SK-N-SH treated with all-trans-retinoic acid at 6 μM for 48 hours (cell line): ENCODE measurements at regions not wholly inside any gene's neighbourhood (a gene's known extent, or its start where the extent isn't known, plus 50 kb on each side); places are given as distances from the start of the nearest gene placed in this dataset.

Source experiments
- ATAC-seq: fragments of 200-7000 bp; cut with Tn5 transposase; 3 replicates; pipeline ENCODE4 v1.9.1; 2020; ENCODE audit warnings: mild to moderate bottlenecking, moderate library complexity
- ARNTL ChIP-seq: fragments of 450-650 bp; formaldehyde crosslinking; IDR thresholded peaks from 2 replicates; pipeline ENCODE4 v1.5.0; 2020; ENCODE audit warnings: low read depth, mild to moderate bottlenecking, moderate library complexity, borderline replicate concordance
- BACH2 ChIP-seq: fragments of 250-450 bp; sonication (Bioruptor Pico); IDR thresholded peaks from 2 replicates; pipeline ENCODE4 v1.9.0; 2021; ENCODE audit warnings: mild to moderate bottlenecking, borderline replicate concordance
- CREB5 ChIP-seq: fragments of 250-450 bp; sonication (Bioruptor Pico); IDR thresholded peaks from 2 replicates; pipeline ENCODE4 v1.5.1; 2020; ENCODE audit warnings: low read depth, mild to moderate bottlenecking, moderate library complexity
- CSDC2 ChIP-seq: fragments of 250-450 bp; sonication (Bioruptor Pico); IDR thresholded peaks from 2 replicates; pipeline ENCODE4 v1.5.0; 2020; ENCODE audit warnings: mild to moderate bottlenecking, moderate library complexity
- ESRRG ChIP-seq: fragments of 250-450 bp; sonication (Bioruptor Pico); IDR thresholded peaks from 2 replicates; pipeline ENCODE4 v1.6.1; 2021; ENCODE audit warnings: mild to moderate bottlenecking
- GLIS3 ChIP-seq: fragments of 250-450 bp; sonication (Bioruptor Pico); IDR thresholded peaks from 2 replicates; pipeline ENCODE4 v1.5.0; 2020; ENCODE audit warnings: mild to moderate bottlenecking, moderate library complexity
- OSR1 ChIP-seq: fragments of 250-450 bp; sonication (Bioruptor Pico); IDR thresholded peaks from 2 replicates; pipeline ENCODE4 v1.8.0; 2022; ENCODE audit warnings: moderate library complexity, mild to moderate bottlenecking, inconsistent platforms
- PATZ1 ChIP-seq: fragments of 250-450 bp; sonication (Bioruptor Pico); IDR thresholded peaks from 2 replicates; pipeline ENCODE4 v1.8.0; 2020; ENCODE audit warnings: mild to moderate bottlenecking, moderate library complexity, borderline replicate concordance
- RARB ChIP-seq: fragments of 250-450 bp; sonication (Bioruptor Pico); IDR thresholded peaks from 2 replicates; pipeline ENCODE4 v1.8.0; 2021; ENCODE audit warnings: mild to moderate bottlenecking, moderate library complexity
- SNAI2 ChIP-seq: fragments of 250-450 bp; sonication (Bioruptor Pico); IDR thresholded peaks from 2 replicates; pipeline ENCODE4 v1.5.0; 2020; ENCODE audit warnings: mild to moderate bottlenecking, moderate library complexity
- TCF4 ChIP-seq: fragments of 250-450 bp; sonication (Bioruptor Pico); IDR thresholded peaks from 2 replicates; pipeline ENCODE4 v1.8.0; 2021; ENCODE audit warnings: mild to moderate bottlenecking, moderate library complexity, borderline replicate concordance
- TOX ChIP-seq: fragments of 250-450 bp; sonication (Bioruptor Pico); IDR thresholded peaks from 2 replicates; pipeline ENCODE4 v1.8.0; 2021; ENCODE audit warnings: mild to moderate bottlenecking, moderate library complexity, borderline replicate concordance
- TSHZ2 ChIP-seq: fragments of 250-450 bp; sonication (Bioruptor Pico); IDR thresholded peaks from 2 replicates; pipeline ENCODE4 v1.5.0; 2020; ENCODE audit warnings: mild to moderate bottlenecking, moderate library complexity
- ZFP3 ChIP-seq: fragments of 250-450 bp; sonication (Bioruptor Pico); IDR thresholded peaks from 2 replicates; pipeline ENCODE4 v1.5.0; 2020; ENCODE audit warnings: mild to moderate bottlenecking, moderate library complexity
- ZFP30 ChIP-seq: fragments of 450-650 bp; formaldehyde crosslinking; IDR thresholded peaks from 2 replicates; pipeline ENCODE4 v1.5.0; 2022; ENCODE audit warnings: mild to moderate bottlenecking, moderate library complexity
- ZNF565 ChIP-seq: fragments of 450-650 bp; formaldehyde crosslinking; conservative IDR thresholded peaks from 2 replicates; pipeline ENCODE4 v1.5.0; 2020; ENCODE audit warnings: low read depth, mild to moderate bottlenecking, moderate library complexity
- ZNF70 ChIP-seq: fragments of 450-650 bp; formaldehyde crosslinking; IDR thresholded peaks from 2 replicates; pipeline ENCODE4 v1.5.0; 2020; ENCODE audit warnings: mild to moderate bottlenecking, moderate library complexity
- ZNF8 ChIP-seq: fragments of 450-650 bp; formaldehyde crosslinking; IDR thresholded peaks from 2 replicates; pipeline ENCODE4 v1.5.0; 2020; ENCODE audit warnings: mild to moderate bottlenecking, moderate library complexity
- TF ChIP-seq, protein P1 (sequence below): fragments of 250-450 bp; sonication (Bioruptor Pico); IDR thresholded peaks from 2 replicates; pipeline ENCODE4 v1.8.0; 2021; ENCODE audit warnings: low read depth, mild to moderate bottlenecking, moderate library complexity, borderline replicate concordance

DNA sequence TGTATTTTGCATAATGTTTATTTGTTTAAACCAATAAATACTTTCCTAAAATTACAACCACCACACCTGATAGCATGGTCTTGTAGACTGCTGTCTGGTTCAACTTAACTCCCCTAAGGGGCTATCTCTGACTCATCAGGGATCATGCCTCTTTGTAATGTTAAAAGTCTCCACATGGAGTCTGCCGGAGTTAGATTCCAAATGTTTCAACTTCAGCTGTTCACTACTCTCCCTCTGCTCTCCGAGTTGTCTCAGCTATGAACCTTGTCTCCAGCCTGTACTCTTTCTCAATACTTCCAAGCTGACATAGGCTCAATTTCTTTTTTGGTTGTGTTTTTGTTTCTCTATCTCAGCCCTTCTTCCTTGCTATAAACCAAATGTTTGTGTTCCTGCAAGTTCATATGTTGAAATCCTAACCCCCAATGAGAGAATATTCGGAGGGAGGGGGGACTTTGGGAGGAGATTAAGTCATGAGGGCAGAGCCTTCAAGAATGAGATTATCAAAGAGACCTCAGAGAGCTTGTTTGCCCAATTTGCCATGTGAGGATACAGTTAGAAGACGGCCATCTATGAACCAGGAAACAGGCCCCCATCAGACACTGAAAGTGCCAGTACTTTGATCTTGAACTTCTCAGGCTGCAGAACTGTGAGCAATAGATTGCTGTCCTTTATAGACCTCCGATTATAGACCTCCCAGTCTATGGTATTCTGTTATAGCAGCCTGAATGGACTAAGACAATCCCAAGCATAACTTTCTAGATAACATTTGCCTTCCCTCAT is 858.2 kb downstream of the VRK1 start:
- TF ChIP-seq PATZ1 (no peak), BACH2 (CRISPR knock-in tag) (no peak), OSR1 (no peak), ARNTL (CRISPR knock-in tag) (no peak), TSHZ2 (CRISPR knock-in tag) (no peak), ZNF8 (CRISPR knock-in tag) (no peak), TCF4 (CRISPR knock-in tag) (no peak), CREB5 (CRISPR knock-in tag) (no peak), SNAI2 (CRISPR knock-in tag) (no peak), ZFP3 (no peak), ZFP30 (CRISPR knock-in tag) (no peak), RARB (CRISPR knock-in tag) (no peak), GLIS3 (no peak), TOX (CRISPR knock-in tag) (no peak)
- ATAC-seq, result no peak

GRCh38 chr14:97657609-97658008 is 860.4 kb downstream of the VRK1 start:
- ATAC-seq, result no peak
- TF ChIP-seq OSR1, result no peak
- TF ChIP-seq, protein P1, sequence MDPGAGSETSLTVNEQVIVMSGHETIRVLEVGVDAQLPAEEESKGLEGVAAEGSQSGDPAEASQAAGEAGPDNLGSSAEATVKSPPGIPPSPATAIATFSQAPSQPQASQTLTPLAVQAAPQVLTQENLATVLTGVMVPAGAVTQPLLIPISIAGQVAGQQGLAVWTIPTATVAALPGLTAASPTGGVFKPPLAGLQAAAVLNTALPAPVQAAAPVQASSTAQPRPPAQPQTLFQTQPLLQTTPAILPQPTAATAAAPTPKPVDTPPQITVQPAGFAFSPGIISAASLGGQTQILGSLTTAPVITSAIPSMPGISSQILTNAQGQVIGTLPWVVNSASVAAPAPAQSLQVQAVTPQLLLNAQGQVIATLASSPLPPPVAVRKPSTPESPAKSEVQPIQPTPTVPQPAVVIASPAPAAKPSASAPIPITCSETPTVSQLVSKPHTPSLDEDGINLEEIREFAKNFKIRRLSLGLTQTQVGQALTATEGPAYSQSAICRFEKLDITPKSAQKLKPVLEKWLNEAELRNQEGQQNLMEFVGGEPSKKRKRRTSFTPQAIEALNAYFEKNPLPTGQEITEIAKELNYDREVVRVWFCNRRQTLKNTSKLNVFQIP (CRISPR knock-in tag), result no peak
- TF ChIP-seq GLIS3, result no peak
- TF ChIP-seq CSDC2 (CRISPR knock-in tag), result no peak
- TF ChIP-seq TCF4 (CRISPR knock-in tag), result no peak
- TF ChIP-seq RARB (CRISPR knock-in tag), result no peak
- no peak for TF ChIP-seq BACH2 (CRISPR knock-in tag)
- TF ChIP-seq ZNF8 (CRISPR knock-in tag), result no peak
- no peak for TF ChIP-seq PATZ1
- TF ChIP-seq CREB5 (CRISPR knock-in tag), result no peak
- TF ChIP-seq TOX (CRISPR knock-in tag), result no peak
- TF ChIP-seq ZNF565, result no peak
- no peak for TF ChIP-seq ZNF70 (CRISPR knock-in tag)
- no peak for TF ChIP-seq ESRRG
- TF ChIP-seq TSHZ2 (CRISPR knock-in tag), result no peak
